Fibroblast of villous mesenchyme (primary cell): ENCODE measurements at regions not wholly inside any gene's neighbourhood (a gene's known extent, or its start where the extent isn't known, plus 50 kb on each side); places are given as distances from the start of the nearest gene placed in this dataset.

Source experiments
- DNase-seq: peaks from one replicate; pipeline ENCODE4 v3.0.0-alpha.2; 2010; ENCODE audit warnings: low read depth
- H3K4me3 ChIP-seq: 2 replicates; pipeline ENCODE4 v1.5.1; 2011; ENCODE audit warnings: low read depth, mild to moderate bottlenecking, low read length
- TF ChIP-seq, protein P1 (sequence below): IDR thresholded peaks from 2 replicates; pipeline ENCODE4 v1.5.1; 2012; ENCODE audit warnings: low read depth, mild to moderate bottlenecking, low read length; ENCODE audit not compliant: insufficient read depth

DNA sequence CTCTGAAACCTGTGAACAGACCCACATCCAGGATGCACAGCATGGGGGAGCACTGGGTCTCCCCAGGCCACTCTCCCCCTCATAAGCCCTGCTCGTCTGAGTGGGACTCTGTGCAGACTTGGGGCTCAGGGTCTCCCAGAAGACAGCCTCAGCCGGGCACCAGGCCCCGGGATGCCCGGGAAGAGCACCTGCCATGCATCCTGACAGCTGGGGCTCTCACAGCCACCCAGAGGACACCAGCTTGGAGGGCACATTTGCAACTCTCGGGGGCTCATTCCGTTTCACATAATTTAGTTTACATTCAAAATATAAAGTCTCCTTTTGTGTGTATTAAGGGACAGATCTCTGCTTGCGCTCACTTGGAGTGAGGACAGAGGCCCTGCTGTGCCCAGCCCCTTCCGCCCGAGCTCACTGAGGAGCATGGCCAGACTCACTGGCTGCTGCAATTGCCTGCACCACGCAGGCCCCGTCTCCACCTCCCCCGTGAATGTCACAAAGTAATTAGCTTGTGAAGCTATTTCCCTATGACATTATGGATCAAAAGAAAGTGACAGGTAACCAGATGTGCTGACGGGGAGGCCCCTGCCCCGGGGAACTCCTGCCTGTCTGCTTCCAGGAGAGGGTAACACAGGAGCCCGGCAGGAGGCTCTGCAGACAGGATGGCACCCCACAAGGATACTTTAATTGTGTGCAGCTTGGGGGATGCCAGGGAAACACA, 275.6 kb downstream of the BRD1 start:
- H3K4me3 ChIP-seq, result no peak overlapping the region
- TF ChIP-seq, protein P1, sequence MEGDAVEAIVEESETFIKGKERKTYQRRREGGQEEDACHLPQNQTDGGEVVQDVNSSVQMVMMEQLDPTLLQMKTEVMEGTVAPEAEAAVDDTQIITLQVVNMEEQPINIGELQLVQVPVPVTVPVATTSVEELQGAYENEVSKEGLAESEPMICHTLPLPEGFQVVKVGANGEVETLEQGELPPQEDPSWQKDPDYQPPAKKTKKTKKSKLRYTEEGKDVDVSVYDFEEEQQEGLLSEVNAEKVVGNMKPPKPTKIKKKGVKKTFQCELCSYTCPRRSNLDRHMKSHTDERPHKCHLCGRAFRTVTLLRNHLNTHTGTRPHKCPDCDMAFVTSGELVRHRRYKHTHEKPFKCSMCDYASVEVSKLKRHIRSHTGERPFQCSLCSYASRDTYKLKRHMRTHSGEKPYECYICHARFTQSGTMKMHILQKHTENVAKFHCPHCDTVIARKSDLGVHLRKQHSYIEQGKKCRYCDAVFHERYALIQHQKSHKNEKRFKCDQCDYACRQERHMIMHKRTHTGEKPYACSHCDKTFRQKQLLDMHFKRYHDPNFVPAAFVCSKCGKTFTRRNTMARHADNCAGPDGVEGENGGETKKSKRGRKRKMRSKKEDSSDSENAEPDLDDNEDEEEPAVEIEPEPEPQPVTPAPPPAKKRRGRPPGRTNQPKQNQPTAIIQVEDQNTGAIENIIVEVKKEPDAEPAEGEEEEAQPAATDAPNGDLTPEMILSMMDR, result no peak
- no peak for DNase-seq

DNA sequence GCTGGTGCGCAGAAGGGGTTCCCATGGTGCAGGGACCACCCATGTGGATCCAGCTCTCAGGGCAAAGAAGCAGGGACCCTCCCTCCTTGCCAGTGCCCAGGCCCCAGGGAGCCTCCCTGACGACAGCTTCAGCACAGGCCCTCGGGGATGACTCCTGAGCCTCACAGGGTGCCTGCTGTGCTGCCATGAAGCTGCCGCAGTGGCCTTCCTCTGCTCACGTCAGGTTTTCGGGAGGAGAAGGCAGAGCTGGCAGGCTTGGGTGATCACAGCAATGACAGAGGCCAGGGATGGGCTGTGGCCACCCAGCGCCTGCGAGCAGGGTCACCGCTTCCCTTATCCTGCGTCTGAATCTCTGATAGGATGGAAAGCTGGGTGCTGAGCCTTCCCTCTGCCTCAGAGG, 276.2 kb downstream of the BRD1 start:
- H3K4me3 ChIP-seq, result no peak overlapping the region
- TF ChIP-seq, protein P1, result no peak
- DNase-seq, result no peak

DNA sequence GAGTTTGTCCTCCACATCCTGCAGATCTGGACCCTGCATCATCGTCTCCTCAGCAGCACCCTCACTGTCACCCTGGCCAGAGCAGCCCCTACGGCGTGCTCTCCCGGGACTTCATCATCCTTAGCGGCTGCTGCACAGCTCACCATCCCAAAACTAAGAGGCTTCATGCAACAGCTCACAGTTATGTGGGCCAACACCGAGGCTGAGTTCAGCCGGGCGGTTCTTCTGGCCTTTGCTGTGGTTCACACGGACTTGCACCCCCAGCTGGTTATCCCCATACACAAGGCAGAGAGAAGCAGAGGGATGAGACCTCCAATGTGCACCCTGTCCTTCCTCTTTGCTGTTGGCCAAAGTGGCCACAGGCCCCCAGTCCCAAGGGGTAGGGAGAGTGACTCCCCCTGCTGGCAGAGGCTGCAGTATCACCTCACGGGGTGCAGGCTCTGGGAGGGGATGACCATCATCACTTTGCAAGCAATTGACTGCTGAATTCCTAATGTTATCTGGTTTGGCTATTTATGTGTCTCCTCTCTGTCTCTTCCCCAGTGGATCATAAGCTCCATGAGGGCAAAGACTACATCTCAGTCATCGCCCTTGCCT, 276.8 kb downstream of the BRD1 start:
- H3K4me3 ChIP-seq, result no peak overlapping the region
- TF ChIP-seq, protein P1, result no peak
- DNase-seq, result no peak

DNA sequence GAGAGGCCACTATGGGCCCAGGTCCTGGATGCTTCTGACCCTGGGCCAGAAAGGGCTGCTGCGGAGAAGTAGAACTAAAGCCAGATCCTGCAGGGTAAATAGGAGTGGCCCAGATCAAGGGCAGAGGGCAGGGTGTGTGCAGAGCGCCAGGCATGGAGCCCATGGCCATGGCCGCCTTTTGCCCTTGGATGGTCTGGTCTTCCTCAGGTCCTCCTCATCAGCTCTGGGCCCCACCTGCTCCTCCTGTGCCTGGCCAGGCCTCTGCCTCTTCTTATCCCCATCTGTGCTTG, 277.6 kb downstream of the BRD1 start:
- TF ChIP-seq, protein P1, result no peak
- no peak overlapping the region for H3K4me3 ChIP-seq
- DNase-seq, result no peak

DNA sequence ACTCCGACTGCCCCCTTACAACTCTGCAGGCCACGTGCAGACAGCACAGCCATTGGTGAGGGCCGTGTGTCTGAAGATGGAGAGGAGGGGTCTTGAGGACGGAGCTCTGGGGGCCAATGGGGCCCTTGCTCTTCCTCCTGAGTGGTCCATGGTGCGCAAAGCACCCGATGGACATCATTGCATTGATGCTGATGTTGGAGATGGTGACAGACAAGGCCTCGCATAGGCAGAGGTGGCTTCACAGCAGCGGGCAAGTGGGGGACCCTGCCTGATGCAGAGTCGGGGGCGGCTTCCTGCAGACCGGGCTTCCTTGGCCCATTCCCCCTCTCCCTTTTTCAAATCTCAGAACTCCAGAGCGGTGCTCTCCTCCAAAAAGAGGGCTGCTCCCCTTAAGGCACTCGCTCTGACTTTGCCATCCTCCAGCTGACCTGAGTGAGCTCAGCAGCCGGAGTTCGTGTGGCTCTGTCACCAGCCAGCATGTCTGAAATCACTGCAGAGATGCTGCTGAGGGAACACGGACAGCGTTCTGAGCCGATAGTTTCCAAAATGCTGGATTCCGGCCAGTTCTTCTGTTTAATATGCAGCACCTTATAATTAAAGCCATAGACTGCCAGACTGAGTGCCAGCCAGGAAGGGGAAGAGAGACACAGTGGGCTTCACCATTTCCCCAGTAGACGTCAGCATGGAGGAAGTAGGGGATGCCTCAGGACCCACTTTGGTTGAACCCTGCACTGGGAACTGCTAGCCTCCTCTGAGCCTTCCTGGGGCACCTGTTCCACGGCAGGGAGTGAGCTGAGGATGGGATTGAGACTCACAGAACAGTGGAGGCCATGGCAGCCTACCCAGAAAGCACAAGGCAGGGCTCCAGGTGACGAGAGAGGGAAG, 278.2 kb downstream of the BRD1 start:
- TF ChIP-seq, protein P1, result no peak
- DNase-seq, result no peak
- no peak overlapping the region for H3K4me3 ChIP-seq

DNA sequence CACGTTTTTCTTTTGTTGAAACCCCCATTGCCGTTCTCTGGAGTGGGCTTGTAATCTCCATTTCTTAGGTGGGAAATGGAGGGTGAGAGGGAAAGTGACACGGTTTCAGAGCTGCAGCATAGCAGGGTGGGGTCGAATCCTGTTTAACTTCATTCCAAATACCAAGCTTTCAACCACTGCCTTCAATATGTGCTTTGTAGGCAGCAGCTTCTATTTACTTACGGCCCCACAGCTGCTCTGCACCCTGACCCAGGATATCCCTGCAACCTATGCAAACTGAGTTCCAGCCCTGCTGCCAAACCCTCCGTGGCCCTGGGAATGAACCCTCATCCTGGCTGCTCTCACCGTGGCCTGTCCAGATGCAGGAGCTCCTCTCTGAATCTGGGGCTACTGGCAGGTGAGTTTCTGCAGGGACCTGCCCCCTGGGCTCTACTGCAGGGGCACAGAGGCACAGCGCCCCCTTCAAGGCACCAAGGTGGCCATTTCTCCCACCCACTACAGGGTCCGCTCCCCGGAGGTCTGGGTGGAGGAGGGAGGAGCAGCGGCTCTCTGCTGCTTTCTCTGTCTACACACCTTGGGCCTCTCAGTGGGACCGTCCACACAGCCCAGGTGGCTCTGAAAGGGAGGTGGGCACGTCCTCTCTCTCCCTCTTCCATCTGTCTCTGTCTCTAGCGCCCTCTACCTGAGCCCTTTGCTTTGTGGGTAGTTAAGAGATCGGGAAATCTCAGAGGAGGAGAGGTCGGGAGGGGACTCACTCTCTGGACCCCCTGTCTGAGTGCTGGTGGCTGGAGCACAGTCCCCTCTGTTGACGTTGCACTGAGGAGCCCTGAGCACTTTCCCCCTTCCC, 279.1 kb downstream of the BRD1 start:
- TF ChIP-seq, protein P1, result no peak
- no peak for DNase-seq
- H3K4me3 ChIP-seq, result no peak overlapping the region
